Karpas-422 (cell line): ENCODE measurements at regions not wholly inside any gene's neighbourhood (a gene's known extent, or its start where the extent isn't known, plus 50 kb on each side); places are given as distances from the start of the nearest gene placed in this dataset.

Source experiments
- DNase-seq: peaks from one replicate; pipeline ENCODE4 v3.0.0-alpha.2; 2015
- H2AFZ ChIP-seq: fragments of 200-600 bp; sonication (generic); 2 replicates; pipeline ENCODE4 v1.6.1; 2014; ENCODE audit warnings: antibody characterized with exemption, low read length, mixed read lengths
- H3K27ac ChIP-seq: fragments of 200-600 bp; sonication (generic); 2 replicates; pipeline ENCODE4 v1.5.1; 2014; ENCODE audit warnings: mild to moderate bottlenecking, low read length, moderate library complexity
- H3K27me3 ChIP-seq: fragments of 200-600 bp; sonication (generic); 2 replicates; pipeline ENCODE4 v1.6.1; 2014; ENCODE audit warnings: low read length, mixed read lengths
- H3K36me3 ChIP-seq: fragments of 200-600 bp; sonication (generic); 2 replicates; pipeline ENCODE4 v1.6.1; 2014; ENCODE audit warnings: low read length, mixed read lengths; ENCODE audit not compliant: insufficient read depth
- H3K4me1 ChIP-seq: fragments of 200-600 bp; sonication (generic); 2 replicates; pipeline ENCODE4 v1.6.1; 2014; ENCODE audit warnings: mild to moderate bottlenecking, low read length, mixed read lengths
- H3K4me2 ChIP-seq: fragments of 200-600 bp; sonication (generic); 2 replicates; pipeline ENCODE4 v1.6.1; 2014; ENCODE audit warnings: low read length, low read depth, mild to moderate bottlenecking; ENCODE audit not compliant: poor library complexity, severe bottlenecking
- H3K4me3 ChIP-seq: fragments of 200-600 bp; sonication (generic); 2 replicates; pipeline ENCODE4 v1.5.1; 2014; ENCODE audit warnings: mild to moderate bottlenecking, antibody characterized with exemption, low read length, mixed read lengths
- H3K79me2 ChIP-seq: fragments of 200-600 bp; sonication (generic); 2 replicates; pipeline ENCODE4 v1.6.1; 2014; ENCODE audit warnings: mild to moderate bottlenecking, low read length, mixed read lengths
- H3K9ac ChIP-seq: fragments of 200-600 bp; sonication (generic); 2 replicates; pipeline ENCODE4 v1.6.0; 2014; ENCODE audit warnings: low read length
- H3K9me2 ChIP-seq: fragments of 200-600 bp; sonication (generic), shearing (Covaris generic); replicated peaks from 2 replicates; pipeline ENCODE4 v1.6.0; 2014; ENCODE audit warnings: mild to moderate bottlenecking, low read length, moderate library complexity; ENCODE audit not compliant: insufficient read depth
- H3K9me3 ChIP-seq: fragments of 300-700, 200-600 bp; sonication (generic); 2 replicates; pipeline ENCODE4 v1.6.1; 2014; ENCODE audit warnings: low read length, mixed read lengths
- H4K20me1 ChIP-seq: fragments of 200-600 bp; sonication (generic); 2 replicates; pipeline ENCODE4 v1.6.1; 2014; ENCODE audit warnings: mild to moderate bottlenecking, antibody characterized with exemption, low read length, low read depth; ENCODE audit not compliant: insufficient read depth

- no peaks in the 10 kb centered on the region for H3K79me2 ChIP-seq
Measured at GRCh38 chr13:109900741-109901140, 114.4 kb upstream of the IRS2 start.

GRCh38 chr13:109900320-109900719, 113.9 kb upstream of the IRS2 start:
- H2AFZ ChIP-seq = no peak overlapping the region
- no peak overlapping the region for H3K9ac ChIP-seq
- no peaks in the 10 kb centered on the region for H4K20me1 ChIP-seq
- no peak overlapping the region for H3K4me3 ChIP-seq
- no peak overlapping the region for H3K27ac ChIP-seq
- no peaks in the 10 kb centered on the region for H3K4me1 ChIP-seq
- no peaks in the 10 kb centered on the region for H3K79me2 ChIP-seq
- no peaks in the 10 kb centered on the region for H3K36me3 ChIP-seq
- H3K27me3 ChIP-seq = no peaks in the 10 kb centered on the region
- no peaks in the 10 kb centered on the region for H3K9me2 ChIP-seq
- no peaks in the 10 kb centered on the region for H3K9me3 ChIP-seq
- no peak for DNase-seq
- H3K4me2 ChIP-seq = no peak overlapping the region

More at GRCh38 chr13:109900741-109901140, 114.4 kb upstream of the IRS2 start:
- no peaks in the 10 kb centered on the region for H3K36me3 ChIP-seq
- no peaks in the 10 kb centered on the region for H3K27me3 ChIP-seq
- H3K4me1 ChIP-seq = no peaks in the 10 kb centered on the region
- no peaks in the 10 kb centered on the region for H3K9me2 ChIP-seq
- no peaks in the 10 kb centered on the region for H4K20me1 ChIP-seq
- H3K4me2 ChIP-seq = no peak overlapping the region
- H2AFZ ChIP-seq = no peak overlapping the region
- no peak for DNase-seq
- H3K9me3 ChIP-seq = no peaks in the 10 kb centered on the region
- no peak overlapping the region for H3K4me3 ChIP-seq
- no peak overlapping the region for H3K27ac ChIP-seq
- H3K9ac ChIP-seq = no peak overlapping the region

- Histone ChIP-seq H3K9me2 (no peaks in the 10 kb centered on the region), H3K9ac (no peak overlapping the region), H3K27ac (no peak overlapping the region), H3K79me2 (no peaks in the 10 kb centered on the region), H3K4me2 (no peak overlapping the region), H2AFZ (no peak overlapping the region), H4K20me1 (no peaks in the 10 kb centered on the region), H3K9me3 (no peaks in the 10 kb centered on the region), H3K36me3 (no peaks in the 10 kb centered on the region), H3K4me1 (no peaks in the 10 kb centered on the region), H3K27me3 (no peaks in the 10 kb centered on the region), H3K4me3 (no peak overlapping the region)
- no peak for DNase-seq
Measured at GRCh38 chr13:109899748-109900147, 113.4 kb upstream of the IRS2 start.

- H3K9ac ChIP-seq = no peak overlapping the region
- no peak overlapping the region for H3K4me2 ChIP-seq
- no peak for DNase-seq
- no peaks in the 10 kb centered on the region for H3K9me2 ChIP-seq
- no peaks in the 10 kb centered on the region for H3K4me1 ChIP-seq
- no peak overlapping the region for H3K4me3 ChIP-seq
- no peaks in the 10 kb centered on the region for H3K27me3 ChIP-seq
- no peak overlapping the region for H2AFZ ChIP-seq
- no peaks in the 10 kb centered on the region for H4K20me1 ChIP-seq
- H3K27ac ChIP-seq = no peak overlapping the region
- H3K9me3 ChIP-seq = no peaks in the 10 kb centered on the region
- no peaks in the 10 kb centered on the region for H3K79me2 ChIP-seq
- H3K36me3 ChIP-seq = no peaks in the 10 kb centered on the region
Measured at GRCh38 chr13:109899316-109899715, 112.9 kb upstream of the IRS2 start.

- Histone ChIP-seq H3K9ac (no peak overlapping the region), H3K36me3 (no peaks in the 10 kb centered on the region), H3K9me3 (no peaks in the 10 kb centered on the region), H3K27ac (no peak overlapping the region), H3K4me1 (no peaks in the 10 kb centered on the region), H2AFZ (no peak overlapping the region), H3K27me3 (no peaks in the 10 kb centered on the region), H4K20me1 (no peaks in the 10 kb centered on the region), H3K79me2 (no peaks in the 10 kb centered on the region), H3K4me3 (no peak overlapping the region), H3K4me2 (no peak overlapping the region), H3K9me2 (no peaks in the 10 kb centered on the region)
- DNase-seq = no peak
Measured at GRCh38 chr13:109897988-109898624, 111.7 kb upstream of the IRS2 start.

GRCh38 chr13:109892101-109892500, 105.7 kb upstream of the IRS2 start:
- Histone ChIP-seq H3K9me2 (no peaks in the 10 kb centered on the region), H3K9ac (no peak overlapping the region), H3K27me3 (no peaks in the 10 kb centered on the region), H3K4me1 (no peaks in the 10 kb centered on the region), H3K36me3 (no peaks in the 10 kb centered on the region), H3K27ac (no peak overlapping the region), H3K4me2 (no peak overlapping the region), H4K20me1 (no peaks in the 10 kb centered on the region), H3K9me3 (no peaks in the 10 kb centered on the region), H3K4me3 (no peak overlapping the region), H2AFZ (no peak overlapping the region), H3K79me2 (no peaks in the 10 kb centered on the region)
- DNase-seq = no peak

- H2AFZ ChIP-seq = no peak overlapping the region
Measured at GRCh38 chr13:109885235-109885634, 98.9 kb upstream of the IRS2 start.

GRCh38 chr13:109884462-109884861, 98.1 kb upstream of the IRS2 start:
- Histone ChIP-seq H3K79me2 (no peaks in the 10 kb centered on the region), H3K4me3 (no peak overlapping the region), H3K4me2 (no peak overlapping the region), H3K27ac (no peak overlapping the region), H3K27me3 (no peaks in the 10 kb centered on the region), H3K36me3 (no peaks in the 10 kb centered on the region), H3K9me3 (no peaks in the 10 kb centered on the region), H2AFZ (no peak overlapping the region), H3K9me2 (no peaks in the 10 kb centered on the region), H3K4me1 (no peaks in the 10 kb centered on the region), H3K9ac (no peak overlapping the region), H4K20me1 (no peaks in the 10 kb centered on the region)
- no peak for DNase-seq

More at GRCh38 chr13:109885235-109885634, 98.9 kb upstream of the IRS2 start:
- no peak for DNase-seq
- H3K36me3 ChIP-seq = no peaks in the 10 kb centered on the region
- no peaks in the 10 kb centered on the region for H3K27me3 ChIP-seq
- H4K20me1 ChIP-seq = no peaks in the 10 kb centered on the region
- H3K9me2 ChIP-seq = no peaks in the 10 kb centered on the region
- H3K9ac ChIP-seq = no peak overlapping the region
- H3K79me2 ChIP-seq = no peaks in the 10 kb centered on the region
- no peak overlapping the region for H3K27ac ChIP-seq
- H3K4me3 ChIP-seq = no peak overlapping the region
- H3K9me3 ChIP-seq = no peaks in the 10 kb centered on the region
- H3K4me2 ChIP-seq = no peak overlapping the region
- no peaks in the 10 kb centered on the region for H3K4me1 ChIP-seq
